ENCODE measurements at regions not wholly inside any gene's neighbourhood (a gene's known extent, or its start where the extent isn't known, plus 50 kb on each side); places are given as distances from the start of the nearest gene placed in this dataset.
"Not testable (repeated sequence)": the region's sequence is repeated elsewhere in the genome, so short reads cannot be mapped to it uniquely, and the experiment has no call there.

DNA sequence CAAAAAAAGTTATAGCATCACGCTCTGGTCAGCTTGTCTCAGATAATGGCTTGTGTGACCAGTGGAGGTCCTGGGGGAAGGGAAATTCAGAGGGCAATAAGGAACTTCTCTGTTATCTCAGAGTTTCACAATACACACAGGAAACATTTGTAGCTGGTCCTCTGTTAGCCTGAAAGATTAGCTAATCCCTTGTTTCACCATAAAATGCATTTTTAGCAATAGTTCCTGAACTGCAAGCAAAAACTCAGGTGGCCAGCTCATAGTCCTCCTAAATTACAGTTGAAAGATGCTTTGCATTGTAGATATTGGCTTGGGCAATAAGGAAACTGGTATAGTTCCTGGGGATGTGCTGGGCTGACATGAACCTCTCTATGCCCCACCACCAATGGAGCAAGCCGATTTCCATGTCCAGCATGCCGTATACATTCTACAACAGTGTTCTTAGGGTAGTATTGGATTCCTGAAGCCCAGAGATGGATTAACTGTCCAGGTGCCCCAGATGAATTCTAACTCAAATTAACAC, 141.5 kb upstream of the TBL1XR1 start:
- DNase-seq (ENCODE audit: low spot score): peak; percentile 17

DNA sequence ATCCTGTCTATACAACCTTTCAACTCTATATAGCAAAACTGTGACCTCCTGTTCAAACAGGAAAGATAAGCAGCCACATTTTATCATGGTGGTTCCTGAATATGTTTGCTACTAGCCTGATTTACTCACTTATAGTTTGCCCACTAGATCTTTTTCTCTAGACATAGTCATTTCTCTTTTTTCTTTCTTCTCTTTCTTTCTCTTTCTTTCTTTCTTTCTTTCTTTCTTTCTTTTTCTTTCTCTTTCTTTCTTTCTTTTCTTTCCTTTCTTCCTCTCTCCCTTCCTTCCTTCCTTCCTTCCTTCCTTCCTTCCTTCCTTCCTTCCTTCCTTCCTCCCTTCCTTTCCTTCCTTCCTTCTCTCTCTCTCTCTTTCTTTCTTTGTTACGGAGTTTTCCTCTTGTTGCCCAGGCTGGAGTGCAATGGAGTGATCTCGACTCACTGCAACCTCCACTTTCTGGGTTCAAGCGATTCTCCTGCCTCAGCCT, 142.0 kb upstream of the TBL1XR1 start:
- DNase-seq (ENCODE audit: low spot score): not testable (repeated sequence)

DNA sequence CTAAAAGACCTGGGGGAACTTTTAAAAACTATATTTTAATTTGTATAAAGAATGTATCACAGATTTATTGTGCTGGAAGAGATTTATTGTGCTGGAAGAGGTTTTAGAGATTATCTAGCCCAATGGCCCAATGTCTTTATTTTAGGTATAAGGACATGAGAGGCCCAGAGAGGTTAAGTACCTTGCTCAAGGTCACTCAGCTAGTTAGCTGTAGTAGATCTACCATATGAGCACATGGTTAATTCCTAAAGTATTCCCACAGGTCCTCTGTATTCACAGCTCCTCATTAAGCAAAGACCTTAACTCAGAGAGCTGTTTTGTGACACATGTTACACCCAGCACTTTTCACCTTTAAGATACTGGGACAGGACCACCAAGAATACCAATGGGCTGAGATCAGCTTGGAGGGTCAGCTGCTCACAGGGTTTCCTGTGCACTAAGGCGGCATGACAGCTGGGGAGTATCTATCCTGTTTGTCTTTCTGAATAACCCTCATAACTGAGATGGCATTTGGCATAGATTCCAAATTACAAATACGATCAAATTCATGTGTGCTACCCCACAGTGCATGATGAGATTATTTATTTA, 143.1 kb upstream of the TBL1XR1 start:
- DNase-seq (ENCODE audit: low spot score): no peak

DNA sequence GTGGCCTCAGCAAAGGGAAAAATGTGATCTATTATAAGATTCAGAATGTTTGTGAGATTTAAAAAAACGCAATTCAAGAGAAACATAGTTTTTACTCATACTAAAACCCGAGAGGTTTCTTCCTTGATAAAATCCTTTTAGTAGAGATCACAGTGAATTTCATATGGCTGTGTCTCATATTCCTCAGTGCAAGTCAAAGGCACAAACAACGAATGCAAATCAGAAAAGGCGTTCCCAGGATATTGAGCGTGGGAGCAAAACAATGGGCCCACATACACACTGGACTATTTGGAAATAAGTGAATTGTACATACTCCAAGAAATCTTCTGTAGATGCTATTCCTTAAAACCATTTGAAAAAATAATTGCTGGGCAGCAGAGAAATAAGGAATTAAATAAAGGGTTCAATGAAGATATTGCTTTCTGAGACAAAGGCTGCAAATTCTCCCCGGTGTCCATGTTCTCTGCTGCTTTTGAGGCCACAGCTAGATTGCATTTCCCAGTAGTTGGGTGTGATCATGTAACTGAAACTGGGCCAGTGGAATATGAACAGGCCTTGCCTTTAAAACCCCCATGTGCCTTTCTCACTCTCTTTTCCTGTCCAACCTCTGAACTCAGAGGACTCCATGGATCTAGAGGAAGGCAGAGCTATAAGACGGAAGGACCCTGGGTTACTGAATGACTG, 144.6 kb upstream of the TBL1XR1 start:
- DNase-seq (ENCODE audit: low spot score): no peak

DNA sequence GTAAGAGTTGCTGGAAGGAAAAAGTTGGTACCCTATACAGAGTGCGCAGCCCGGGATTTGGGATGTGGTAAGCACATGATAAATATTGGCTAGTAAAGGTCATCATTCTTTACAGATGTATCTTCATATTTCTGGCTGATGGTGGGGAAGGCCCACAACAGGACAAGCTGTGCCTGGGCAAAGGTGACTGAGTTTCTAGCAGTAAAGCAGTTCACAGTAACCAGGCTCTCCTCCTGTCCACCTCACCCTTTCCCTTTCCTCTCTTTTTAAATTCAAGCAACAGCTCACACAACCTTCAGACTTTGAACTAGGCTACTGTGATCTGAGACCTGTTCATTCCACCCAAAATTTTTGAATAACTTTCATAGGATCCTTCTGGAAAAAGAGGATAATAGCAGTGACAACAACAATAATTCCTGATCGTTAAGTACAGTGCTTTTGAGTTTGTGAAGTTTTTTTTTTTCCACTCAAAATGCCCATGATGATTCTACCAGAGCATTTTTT, 145.9 kb upstream of the TBL1XR1 start:
- no peak for DNase-seq (ENCODE audit: low spot score)

DNA sequence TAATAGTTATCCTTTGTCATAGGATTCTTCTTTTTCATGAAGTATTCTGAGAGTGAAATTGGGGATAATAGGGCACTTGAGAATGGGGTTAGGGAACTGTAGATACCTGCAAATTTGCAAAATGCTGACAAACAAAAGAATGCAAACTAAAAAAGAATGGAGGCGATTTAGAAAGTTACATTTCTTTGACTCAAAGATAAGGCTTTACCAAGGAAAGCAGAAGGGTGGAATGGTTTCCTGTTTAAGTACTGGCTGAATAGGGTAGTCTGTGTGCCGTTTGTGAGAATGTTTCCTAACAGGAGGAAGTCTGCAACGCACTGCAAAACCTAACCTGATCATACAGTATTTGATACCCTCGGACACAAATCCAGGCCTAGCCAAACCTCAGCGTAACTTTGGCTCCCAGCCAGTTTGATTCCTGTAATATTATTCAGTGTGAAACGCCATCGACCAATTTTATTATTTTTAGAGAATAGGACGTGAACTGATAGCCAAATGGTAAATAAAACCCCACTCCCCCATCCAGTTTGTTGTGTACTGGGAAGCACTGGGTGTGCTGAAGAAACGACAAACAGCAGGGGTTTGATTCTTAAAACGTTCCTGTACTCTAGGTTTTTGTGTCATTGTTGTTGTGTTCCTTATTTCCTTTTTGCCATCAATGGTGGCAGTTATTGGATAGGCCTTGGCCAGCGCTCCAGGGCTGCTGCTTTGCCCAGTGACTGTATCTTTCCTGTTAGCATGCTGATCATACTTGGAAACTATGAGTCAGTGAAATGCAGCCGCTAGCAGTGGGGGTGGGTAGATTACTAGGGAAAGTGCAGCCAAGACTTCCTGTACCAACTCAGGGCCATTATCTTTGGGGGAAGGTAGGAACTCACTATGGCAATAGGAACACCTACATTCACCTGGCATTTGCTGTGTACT, 148.0 kb upstream of the TBL1XR1 start:
- DNase-seq (ENCODE audit: low spot score): peak; percentile 80

DNA sequence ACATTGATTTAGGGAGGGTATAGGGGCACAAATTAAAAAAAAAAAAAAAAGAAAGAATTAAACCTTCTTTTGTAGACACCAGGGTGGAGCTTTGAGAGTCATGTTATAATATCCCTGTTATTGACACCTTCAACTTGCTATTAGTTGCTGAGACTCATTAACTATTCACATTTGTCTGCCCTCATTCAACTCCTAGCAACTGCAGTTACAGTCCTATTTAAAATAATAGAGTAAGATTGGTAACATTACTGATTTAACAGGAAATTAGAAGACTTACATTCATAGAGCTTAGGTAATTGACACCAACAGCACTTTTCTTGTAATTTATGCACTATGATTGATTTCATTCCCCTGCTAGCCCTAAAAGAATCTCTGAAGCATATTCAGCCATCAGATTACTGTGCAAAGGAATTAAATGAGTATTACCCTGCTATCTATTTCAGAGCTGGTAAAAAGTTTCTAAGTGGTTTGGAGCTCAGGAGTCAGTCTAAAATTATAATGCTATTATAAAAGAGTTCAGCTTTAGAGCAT, 148.8 kb upstream of the TBL1XR1 start:
- no peak for DNase-seq (ENCODE audit: low spot score)

DNA sequence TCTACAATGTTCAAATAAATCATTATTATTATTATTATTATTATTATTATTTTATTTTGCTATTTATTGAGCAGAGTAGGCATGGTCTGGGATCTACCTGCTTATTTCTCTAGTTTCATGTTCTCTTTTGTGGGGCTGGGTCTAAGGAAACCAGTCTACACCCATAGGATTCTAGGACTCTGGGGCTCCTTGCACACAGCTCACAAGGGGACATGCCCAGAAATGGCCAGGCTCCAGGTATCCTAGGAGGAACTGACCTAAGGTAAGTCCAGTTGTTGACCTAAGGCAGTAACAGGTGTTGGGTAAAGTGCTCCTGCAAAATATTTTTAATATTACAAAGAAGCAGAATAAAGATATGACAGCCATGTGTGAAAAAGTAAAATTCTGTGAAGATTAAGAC, 149.6 kb upstream of the TBL1XR1 start:
- no peak for DNase-seq (ENCODE audit: low spot score)

DNA sequence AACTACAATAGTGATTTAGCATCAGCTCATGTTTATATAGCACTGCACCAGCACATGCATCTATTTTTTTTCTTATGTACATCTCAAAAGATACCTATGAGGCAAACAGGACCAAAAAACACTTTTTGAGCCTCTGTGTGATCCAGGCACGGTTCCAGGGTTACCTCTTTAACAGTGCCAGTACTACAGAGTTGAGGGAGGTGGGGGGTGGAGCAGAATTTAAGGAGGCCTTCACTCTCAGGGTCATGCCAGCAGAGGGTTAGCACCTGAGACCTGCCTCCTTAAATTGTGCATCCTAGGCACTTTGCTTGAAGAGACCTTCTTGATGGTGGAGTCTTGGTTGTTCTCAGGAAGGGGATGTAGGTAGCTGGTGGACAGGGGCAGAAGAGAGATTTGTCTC, 150.3 kb upstream of the TBL1XR1 start:
- DNase-seq (ENCODE audit: low spot score): no peak

DNA sequence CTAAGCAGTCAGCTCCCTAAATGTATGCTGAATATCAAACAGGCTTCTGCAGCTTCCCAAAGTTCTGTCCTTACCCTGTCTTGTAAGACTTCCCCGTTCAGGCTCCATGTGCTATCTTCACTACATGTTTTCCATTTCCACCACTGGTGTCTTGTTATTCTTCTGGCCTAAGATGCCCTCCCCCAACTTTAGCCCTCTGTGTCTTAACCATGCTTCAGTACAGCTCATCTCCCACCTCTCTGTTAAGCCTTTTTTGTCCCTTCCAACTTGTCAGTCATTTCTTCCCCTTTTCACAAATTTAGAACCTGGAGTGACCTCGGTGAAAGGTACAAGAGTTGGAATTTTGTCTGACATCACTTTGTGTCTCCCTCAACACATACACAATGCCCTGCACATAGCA, 151.7 kb upstream of the TBL1XR1 start:
- no peak for DNase-seq (ENCODE audit: low spot score)

DNA sequence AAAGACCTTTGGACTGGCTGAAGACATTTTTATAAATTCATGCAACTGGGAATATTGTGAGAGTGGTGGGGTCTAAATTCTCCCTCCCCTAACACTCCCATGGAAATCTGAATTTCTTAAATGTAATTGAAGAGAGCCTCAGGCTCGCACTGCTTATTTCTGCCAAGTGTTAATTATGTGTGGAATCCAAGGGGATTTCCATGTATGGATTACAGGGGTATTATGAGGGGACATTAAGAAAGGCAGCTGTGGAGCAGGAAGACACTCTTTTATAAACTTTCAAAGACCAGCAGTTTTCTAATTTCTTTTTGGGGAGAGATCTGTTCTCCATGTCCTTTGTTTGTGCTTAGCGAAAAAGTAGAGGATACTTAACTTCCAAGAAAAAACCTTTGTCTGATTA, 152.1 kb upstream of the TBL1XR1 start:
- DNase-seq (ENCODE audit: low spot score): no peak

DNA sequence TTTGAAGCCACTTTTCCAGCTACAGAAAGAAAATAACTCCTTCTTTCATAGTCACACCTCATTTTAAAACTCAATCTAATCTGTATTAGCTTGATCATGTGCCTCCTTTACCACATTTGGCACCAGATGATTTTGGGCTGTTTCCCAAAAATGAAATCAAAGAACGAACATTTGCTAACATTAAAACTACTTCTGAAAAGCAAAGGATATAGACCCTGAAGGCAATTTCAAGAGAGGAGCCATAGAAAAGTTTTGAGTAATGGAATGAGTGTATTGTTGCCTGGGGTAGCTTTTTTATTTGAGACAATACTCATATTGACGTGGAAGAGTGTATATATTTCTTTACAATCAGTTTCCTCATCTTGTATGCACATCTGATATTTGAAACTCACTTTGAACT, 152.8 kb upstream of the TBL1XR1 start:
- no peak for DNase-seq (ENCODE audit: low spot score)

DNA sequence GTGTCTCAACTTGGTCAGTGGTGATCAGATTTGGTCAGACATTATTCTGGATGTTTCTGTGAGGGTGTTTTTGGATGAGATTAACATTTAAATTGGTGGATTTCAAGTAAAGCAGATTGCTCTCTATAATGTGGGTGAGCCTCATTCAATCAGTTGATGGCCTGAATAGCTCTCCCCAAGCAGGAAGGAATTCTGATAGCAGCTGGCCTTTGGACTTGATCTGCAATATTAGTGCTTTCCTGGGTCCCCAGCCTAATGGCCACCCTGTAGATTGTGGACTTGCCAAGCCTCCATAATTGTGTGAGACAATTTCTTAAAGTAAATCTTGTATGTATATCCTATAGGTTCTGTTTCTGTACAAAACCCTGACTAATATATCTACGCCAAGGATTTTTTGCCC, 153.9 kb upstream of the TBL1XR1 start:
- DNase-seq (ENCODE audit: low spot score): no peak

DNA sequence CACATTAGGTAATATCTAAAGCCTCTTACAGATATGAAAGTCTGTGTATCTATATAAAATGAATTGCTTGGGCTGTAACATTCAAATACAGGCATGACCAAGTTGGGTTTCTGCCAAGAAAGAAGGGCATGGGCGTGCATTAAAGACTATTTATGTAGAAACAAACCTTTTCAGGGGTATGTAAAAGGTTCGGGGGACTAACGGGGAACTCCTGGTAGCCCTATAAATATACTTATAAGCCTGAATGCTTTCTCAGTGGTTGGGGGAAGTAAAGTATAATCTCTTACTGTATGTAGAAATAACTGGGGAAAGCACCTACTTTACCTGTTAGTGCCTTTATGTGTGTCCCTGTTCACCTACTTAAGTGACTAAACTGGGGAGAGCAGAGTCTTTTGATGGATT, 154.5 kb upstream of the TBL1XR1 start:
- no peak for DNase-seq (ENCODE audit: low spot score)

DNA sequence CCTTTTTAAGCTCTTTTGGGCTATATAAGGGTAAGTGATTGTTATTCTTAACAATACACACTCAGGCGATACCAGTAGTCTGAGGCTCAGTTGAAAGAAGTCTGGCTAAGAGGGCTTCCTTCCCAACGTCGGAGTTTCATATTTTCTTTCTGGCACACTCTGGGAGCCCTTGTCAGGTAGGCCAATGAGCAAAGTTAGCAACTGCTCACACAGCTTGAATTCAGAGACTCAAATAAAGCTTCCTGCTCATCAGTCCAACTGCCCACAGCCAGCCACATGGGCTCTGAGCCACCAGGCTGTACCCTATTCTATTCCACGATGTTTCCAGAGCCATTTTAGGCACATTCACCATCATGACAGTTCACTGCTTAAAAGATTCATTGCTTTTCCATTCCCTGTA, 155.1 kb upstream of the TBL1XR1 start:
- DNase-seq (ENCODE audit: low spot score): no peak

DNA sequence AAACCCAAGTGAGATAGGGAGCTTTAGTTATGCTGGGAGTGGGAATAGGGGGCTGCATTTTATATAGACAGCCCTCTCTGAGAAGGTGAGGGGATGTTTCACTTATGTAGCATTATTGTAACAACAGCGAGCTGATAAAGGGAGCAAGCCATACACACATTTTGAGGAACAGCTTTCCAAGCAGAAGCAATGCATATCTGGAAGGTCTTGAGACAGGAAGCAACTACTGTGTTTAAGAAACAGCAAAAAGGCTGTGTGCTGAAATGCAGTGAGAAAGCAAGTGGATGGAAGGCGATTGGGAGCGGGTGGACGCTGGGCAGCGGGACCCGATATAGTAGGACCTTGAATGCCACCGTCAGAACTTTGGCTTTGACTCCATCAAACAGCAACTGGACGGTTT, 155.9 kb upstream of the TBL1XR1 start:
- DNase-seq (ENCODE audit: low spot score): no peak

DNA sequence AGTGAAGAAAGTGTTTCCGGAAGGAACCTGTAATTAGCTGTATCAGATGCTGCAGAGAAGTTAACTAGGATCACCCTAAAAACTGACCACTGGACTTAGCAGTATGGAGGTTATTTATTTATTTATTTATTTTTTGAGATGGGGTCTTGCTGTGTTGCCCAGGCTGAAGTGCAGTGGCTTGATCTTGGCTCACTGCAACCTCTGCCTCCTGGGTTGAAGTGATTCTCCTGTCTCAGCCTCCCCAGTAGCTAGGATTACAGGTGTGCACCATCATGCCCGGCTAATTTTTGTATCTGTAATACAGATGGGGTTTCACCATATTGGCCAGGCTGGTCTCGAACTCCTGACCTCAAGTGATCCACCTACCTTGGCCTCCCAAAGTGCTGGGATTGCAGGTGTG, 156.6 kb upstream of the TBL1XR1 start:
- DNase-seq (ENCODE audit: low spot score): not testable (repeated sequence)

DNA sequence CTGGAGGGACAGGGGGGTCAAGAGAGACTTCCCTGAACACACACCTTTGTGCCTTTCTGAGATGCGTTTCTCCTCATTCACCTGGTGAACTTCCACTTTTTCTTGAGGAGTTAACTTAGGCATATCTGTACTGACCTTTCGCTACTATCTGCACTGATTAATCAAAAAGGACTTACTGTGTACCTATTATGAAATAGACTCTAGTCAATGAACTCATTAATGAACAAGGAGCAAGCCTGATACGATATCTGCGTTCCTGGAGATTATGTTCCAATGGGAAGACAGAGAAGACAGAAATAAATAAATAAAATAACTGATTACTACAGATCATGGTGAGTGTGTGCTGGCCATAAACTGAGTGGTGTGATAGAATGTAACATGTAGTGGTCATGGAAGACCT, 157.2 kb upstream of the TBL1XR1 start:
- DNase-seq (ENCODE audit: low spot score): no peak

DNA sequence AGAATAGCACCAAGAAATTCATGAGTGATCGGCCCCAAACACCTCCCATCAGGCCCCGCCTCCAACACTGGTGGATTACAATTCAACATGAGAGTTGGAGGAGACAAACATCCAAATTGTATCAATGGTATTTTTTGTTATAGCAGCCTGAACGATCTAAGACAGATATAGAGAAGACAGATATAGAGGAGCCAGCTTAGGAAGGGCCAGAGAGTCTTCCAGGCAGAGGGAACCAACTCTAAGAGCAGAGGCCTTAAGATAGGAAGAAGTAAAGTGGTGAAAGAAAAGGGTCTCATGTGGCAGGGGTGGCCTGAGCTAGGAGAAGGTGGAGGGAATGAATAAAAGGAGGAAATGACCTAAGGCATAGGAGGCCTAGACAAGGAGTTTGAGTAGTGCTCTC, 158.8 kb upstream of the TBL1XR1 start:
- DNase-seq (ENCODE audit: low spot score): no peak

DNA sequence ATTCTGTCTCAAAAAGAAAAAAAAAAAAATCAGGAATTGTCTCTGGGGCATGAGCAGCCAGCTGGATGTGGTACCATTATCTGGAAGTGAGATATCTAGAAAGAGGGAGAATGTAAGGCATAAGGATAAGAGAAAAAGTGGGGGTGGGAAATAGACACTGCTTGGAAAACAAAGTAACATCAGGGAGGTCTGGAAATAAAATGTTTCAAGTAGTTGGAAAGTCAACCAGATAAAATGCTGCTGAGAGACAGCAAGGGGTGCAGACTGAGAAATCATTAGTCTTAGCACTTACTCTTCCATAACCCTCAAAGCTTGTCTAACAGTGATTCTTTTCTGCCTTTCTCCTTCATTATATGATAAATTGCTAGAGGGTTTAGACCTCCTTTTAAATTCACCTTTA, 159.7 kb upstream of the TBL1XR1 start:
- no peak for DNase-seq (ENCODE audit: low spot score)

DNA sequence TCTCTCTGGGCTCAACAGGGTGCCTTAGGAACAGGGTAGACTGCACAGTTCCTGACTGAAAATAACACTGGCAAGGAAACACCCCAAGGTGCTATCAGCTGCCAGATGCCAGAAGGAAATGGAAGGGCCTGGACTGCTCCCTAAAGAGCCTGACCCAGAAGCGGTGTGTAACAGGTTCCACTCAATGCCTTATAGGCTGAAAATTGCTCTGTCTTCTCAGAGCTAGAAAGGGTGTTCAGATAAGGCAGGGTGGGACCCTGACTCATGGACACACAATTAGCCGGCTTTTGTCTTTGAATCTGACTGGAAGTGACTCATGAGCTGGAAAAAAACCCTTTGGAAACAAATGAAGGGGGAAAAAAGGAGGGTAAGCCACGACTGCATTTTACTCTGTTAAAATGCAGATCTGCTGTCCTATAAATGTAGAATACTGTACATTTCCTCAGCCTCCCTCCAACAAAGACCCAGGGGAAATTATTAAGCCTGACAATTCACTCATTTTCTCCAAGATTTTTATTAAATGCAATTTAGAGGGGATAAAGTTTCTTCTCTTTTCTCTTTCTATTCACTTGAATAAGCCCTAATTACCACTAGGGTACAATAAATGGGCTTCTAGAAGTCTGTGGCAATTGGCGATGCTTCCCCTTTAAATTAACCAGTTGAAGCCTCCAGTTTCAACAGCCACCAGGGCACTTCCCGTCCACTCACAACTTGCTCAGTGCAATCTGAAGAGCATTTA, 160.2 kb upstream of the TBL1XR1 start:
- DNase-seq (ENCODE audit: low spot score): no peak

Data from putamen (tissue), 1 donor.